Thyroid gland (tissue), 4 donors: ENCODE measurements at regions not wholly inside any gene's neighbourhood (a gene's known extent, or its start where the extent isn't known, plus 50 kb on each side); places are given as distances from the start of the nearest gene placed in this dataset.

Source experiments
- CTCF ChIP-seq, 6 experiments: fragments of 200-600 bp in 3 of 6; fragments of 450-650 bp in 3 of 6; sonication (generic) in 3 of 6; IDR thresholded peaks; one replicate each; pipeline ENCODE4 v1.5.1; 2016 to 2019; ENCODE audit warnings: antibody characterized with exemption in 6 of 6, mild to moderate bottlenecking in 2 of 6, inconsistent platforms in 1 of 6, moderate library complexity in 1 of 6
- POLR2A ChIP-seq, 2 donors: fragments of 450-650 bp; IDR thresholded peaks; one replicate each; pipeline ENCODE4 v1.6.1; 2017; ENCODE audit warnings: antibody characterized with exemption in 2 of 2, mild to moderate bottlenecking in 2 of 2, moderate library complexity in 1 of 2

- TF ChIP-seq CTCF (IDR thresholded peaks at IDR 0.05): no peak
- TF ChIP-seq POLR2A (IDR thresholded peaks at IDR 0.05): no peak
Observed at GRCh38 chr12:107330831-107331431, 237.6 kb upstream of the CRY1 start.
